ENCODE measurements at regions not wholly inside any gene's neighbourhood (a gene's known extent, or its start where the extent isn't known, plus 50 kb on each side); places are given as distances from the start of the nearest gene placed in this dataset.

DNA sequence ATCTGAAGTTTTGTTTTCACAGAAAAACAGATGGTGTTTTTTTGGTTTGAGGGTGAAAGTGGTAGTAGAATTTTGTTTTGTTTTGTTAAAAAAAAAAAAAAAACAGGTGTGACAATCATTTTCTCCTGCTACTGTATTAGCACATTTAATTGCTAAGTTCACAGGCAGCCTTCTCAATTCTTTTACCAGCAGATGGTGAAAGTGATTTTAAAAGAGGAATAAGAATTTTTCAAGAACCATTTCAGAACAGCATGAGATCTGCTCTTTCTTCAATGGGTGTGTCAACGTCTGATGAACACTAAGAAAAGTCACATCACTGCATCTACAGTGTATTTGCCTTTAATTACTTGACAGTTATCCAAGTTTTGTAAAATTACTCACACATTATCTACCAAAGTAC is 303.7 kb upstream of the USP15 start:
- Histone ChIP-seq H3K9me3 (no peaks in the 10 kb centered on the region), H3K27ac (no peak overlapping the region), H3K4me1 (no peaks in the 10 kb centered on the region), H3K36me3 (no peaks in the 10 kb centered on the region), H3K4me3 (no peak overlapping the region), H3K27me3 (no peaks in the 10 kb centered on the region)
- no peak for DNase-seq (ENCODE audit: low spot score in 2 of 2)
- WGBS, 2 donors, result 27 to 40% methylated on average over 1 of the region's 1 CpG
- TF ChIP-seq POLR2A (IDR thresholded peaks at IDR 0.05) (no peak), EP300 (IDR thresholded peaks at IDR 0.05) (no peak), CTCF (IDR thresholded peaks at IDR 0.05) (no peak)

GRCh38 chr12:61974461-61974860 is 285.7 kb upstream of the USP15 start:
- DNase-seq (ENCODE audit: low spot score in 2 of 2), result no peak
- Histone ChIP-seq H3K4me1 (no peaks in the 10 kb centered on the region), H3K27me3 (no peaks in the 10 kb centered on the region), H3K4me3 (no peak overlapping the region), H3K36me3 (no peaks in the 10 kb centered on the region), H3K9me3 (no peaks in the 10 kb centered on the region), H3K27ac (no peak overlapping the region)
- TF ChIP-seq EP300 (IDR thresholded peaks at IDR 0.05), result no peak
- TF ChIP-seq POLR2A (IDR thresholded peaks at IDR 0.05), result no peak
- TF ChIP-seq CTCF (IDR thresholded peaks at IDR 0.05), result no peak
- 87 to 92% methylated on average over 1 of the region's 1 CpG for WGBS, 2 donors

GRCh38 chr12:61985830-61986229 is 274.4 kb upstream of the USP15 start:
- Histone ChIP-seq H3K27ac (no peak overlapping the region), H3K27me3 (no peaks in the 10 kb centered on the region), H3K4me3 (no peak overlapping the region), H3K4me1 (no peaks in the 10 kb centered on the region), H3K36me3 (no peaks in the 10 kb centered on the region), H3K9me3 (peaks cover 0 to 4% (median 0%) of the 10 kb centered on the region in 4 donors)
- WGBS, 2 donors, result 75 to 91% methylated on average over 2 of the region's 2 CpGs
- TF ChIP-seq CTCF (IDR thresholded peaks at IDR 0.05) (no peak), POLR2A (IDR thresholded peaks at IDR 0.05) (no peak), EP300 (IDR thresholded peaks at IDR 0.05) (no peak)
- DNase-seq (ENCODE audit: low spot score in 2 of 2), result no peak

DNA sequence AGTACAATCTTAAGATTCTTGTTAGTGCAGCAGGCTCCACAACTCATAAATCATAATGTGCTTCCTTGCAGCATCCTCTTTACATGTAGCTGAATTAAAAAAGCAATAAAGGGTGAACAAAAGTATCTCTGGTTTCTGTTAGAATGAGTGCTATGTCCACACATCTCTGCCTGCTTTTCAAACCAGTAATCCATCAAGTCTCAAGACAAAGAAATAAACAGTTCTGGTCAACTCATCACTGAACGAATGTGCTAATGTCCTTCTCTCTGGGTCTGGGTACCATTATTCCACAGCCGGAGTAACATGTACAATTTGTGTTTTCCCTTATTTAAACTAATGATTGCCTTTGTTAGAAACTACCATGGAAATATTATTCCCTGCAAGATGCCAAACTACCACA is 273.0 kb upstream of the USP15 start:
- Histone ChIP-seq H3K27me3 (no peaks in the 10 kb centered on the region), H3K4me1 (no peaks in the 10 kb centered on the region), H3K4me3 (no peak overlapping the region), H3K27ac (no peak overlapping the region), H3K36me3 (no peaks in the 10 kb centered on the region), H3K9me3 (no peaks in the 10 kb centered on the region)
- TF ChIP-seq CTCF (IDR thresholded peaks at IDR 0.05), result no peak
- TF ChIP-seq POLR2A (IDR thresholded peaks at IDR 0.05), result no peak
- TF ChIP-seq EP300 (IDR thresholded peaks at IDR 0.05), result no peak
- DNase-seq (ENCODE audit: low spot score in 2 of 2), result no peak
- 61 to 68% methylated on average over 2 of the region's 2 CpGs for WGBS, 2 donors

DNA sequence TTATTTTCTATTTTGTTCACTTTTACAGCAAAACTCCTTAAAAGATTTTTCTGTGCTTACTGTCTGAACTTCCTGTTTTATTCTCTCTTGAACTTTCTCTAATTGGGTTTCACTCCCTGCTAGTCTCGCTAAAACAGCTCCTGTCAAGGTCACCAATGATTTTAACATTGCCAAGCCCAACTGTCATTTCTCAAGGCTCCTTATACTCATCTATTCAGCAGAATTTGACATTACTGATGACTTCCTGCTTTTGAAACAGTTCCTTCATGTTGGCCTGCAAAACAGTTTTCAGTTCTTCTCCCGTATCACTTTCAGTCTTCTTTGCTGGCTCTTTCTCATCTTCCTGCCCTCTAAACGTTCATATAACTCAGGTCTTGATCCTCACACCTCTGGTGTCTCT is 268.5 kb upstream of the USP15 start:
- DNase-seq (ENCODE audit: low spot score in 2 of 2), result no peak
- no peaks in the 10 kb centered on the region for H3K4me1 ChIP-seq
- 31 to 38% methylated on average over 3 of the region's 3 CpGs for WGBS, 2 donors
- no peak overlapping the region for H3K4me3 ChIP-seq
- H3K27me3 ChIP-seq, result no peaks in the 10 kb centered on the region
- no peak overlapping the region for H3K27ac ChIP-seq
- TF ChIP-seq CTCF (IDR thresholded peaks at IDR 0.05), result no peak
- no peak for TF ChIP-seq EP300 (IDR thresholded peaks at IDR 0.05)
- TF ChIP-seq POLR2A (IDR thresholded peaks at IDR 0.05), result no peak
- H3K9me3 ChIP-seq, result no peaks in the 10 kb centered on the region
- H3K36me3 ChIP-seq, result no peaks in the 10 kb centered on the region
